ENCODE measurements at regions not wholly inside any gene's neighbourhood (a gene's known extent, or its start where the extent isn't known, plus 50 kb on each side); places are given as distances from the start of the nearest gene placed in this dataset.

- no peaks in the 10 kb centered on the region for H4K20me1 ChIP-seq
- no peaks in the 10 kb centered on the region for H3K36me3 ChIP-seq
- H3K4me3 ChIP-seq: no peak overlapping the region
- no peaks in the 10 kb centered on the region for H3K27me3 ChIP-seq
- H3K4me2 ChIP-seq: peak overlapping the region; percentile 30
- no peaks in the 10 kb centered on the region for H3K9me3 ChIP-seq
- H3K27ac ChIP-seq: no peak overlapping the region
- H3K4me1 ChIP-seq: peaks cover 31% of the 10 kb centered on the region
- no peak for TF ChIP-seq Cebpa-rat (IDR thresholded peaks at IDR 0.05)
- H3K9ac ChIP-seq: no peak overlapping the region
Measured at GRCh38 chr13:110015253-110015652, 228.9 kb upstream of the IRS2 start.

DNA sequence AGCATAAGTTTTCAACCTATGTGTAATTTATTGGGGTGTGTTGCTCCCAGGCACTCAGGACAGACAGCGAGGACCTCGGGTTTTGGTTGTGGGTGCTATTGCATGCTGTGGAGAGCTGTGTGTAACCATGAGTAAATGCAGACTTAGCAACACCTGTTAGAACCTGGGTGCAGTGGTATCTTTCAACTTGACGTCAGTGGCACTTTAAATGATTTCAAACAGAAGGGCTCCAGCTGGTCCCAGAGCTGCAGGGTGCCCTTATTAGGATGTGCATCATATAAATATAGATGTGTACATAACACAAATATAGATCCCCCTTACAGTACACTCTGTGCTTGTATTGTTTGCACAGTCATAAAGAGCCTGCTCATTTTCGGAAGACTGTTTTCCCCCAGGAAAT is 228.3 kb upstream of the IRS2 start:
- no peak for TF ChIP-seq Cebpa-rat (IDR thresholded peaks at IDR 0.05)
- H3K4me1 ChIP-seq: peaks cover 31% of the 10 kb centered on the region
- no peak overlapping the region for H3K4me3 ChIP-seq
- H3K9ac ChIP-seq: no peak overlapping the region
- no peaks in the 10 kb centered on the region for H3K9me3 ChIP-seq
- H3K27ac ChIP-seq: no peak overlapping the region
- no peaks in the 10 kb centered on the region for H4K20me1 ChIP-seq
- H3K36me3 ChIP-seq: no peaks in the 10 kb centered on the region
- H3K27me3 ChIP-seq: no peaks in the 10 kb centered on the region
- H3K4me2 ChIP-seq: peak overlapping the region; percentile 30

DNA sequence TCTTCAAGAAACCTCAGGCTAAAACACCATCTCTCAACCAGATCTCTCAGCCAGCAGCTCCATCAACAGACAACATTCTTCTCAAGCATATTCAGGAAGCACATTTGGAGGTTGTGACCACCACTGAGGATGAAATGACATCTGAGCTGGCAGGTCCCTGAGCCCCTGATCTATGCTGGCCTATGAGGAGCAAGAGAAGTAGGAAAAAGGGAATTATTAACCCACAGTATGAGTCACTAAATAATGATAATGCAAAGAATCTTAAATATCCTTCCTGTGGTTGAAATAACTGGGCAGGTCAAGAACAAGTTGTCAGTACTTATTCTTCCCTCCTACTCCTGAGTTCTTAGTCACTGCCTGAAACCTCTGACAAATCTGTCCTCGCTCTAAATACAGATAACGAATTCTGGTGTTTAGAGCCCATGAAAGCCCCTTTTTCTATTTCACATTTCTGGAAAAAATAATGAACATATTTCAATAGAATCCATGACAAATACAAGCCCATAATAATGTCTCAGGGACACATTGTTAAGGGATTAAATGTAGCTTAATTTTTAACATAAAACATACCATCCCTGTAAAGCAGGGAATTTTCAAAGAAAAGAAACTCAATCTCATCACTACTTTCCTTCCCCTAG is 225.8 kb upstream of the IRS2 start:
- no peak for TF ChIP-seq Cebpa-rat (IDR thresholded peaks at IDR 0.05)
- Histone ChIP-seq H3K4me2 (no peak overlapping the region), H3K4me3 (no peak overlapping the region), H3K9me3 (no peaks in the 10 kb centered on the region), H3K27me3 (no peaks in the 10 kb centered on the region), H4K20me1 (no peaks in the 10 kb centered on the region), H3K9ac (no peak overlapping the region), H3K27ac (no peak overlapping the region), H3K4me1 (peaks cover 27% of the 10 kb centered on the region), H3K36me3 (no peaks in the 10 kb centered on the region)

DNA sequence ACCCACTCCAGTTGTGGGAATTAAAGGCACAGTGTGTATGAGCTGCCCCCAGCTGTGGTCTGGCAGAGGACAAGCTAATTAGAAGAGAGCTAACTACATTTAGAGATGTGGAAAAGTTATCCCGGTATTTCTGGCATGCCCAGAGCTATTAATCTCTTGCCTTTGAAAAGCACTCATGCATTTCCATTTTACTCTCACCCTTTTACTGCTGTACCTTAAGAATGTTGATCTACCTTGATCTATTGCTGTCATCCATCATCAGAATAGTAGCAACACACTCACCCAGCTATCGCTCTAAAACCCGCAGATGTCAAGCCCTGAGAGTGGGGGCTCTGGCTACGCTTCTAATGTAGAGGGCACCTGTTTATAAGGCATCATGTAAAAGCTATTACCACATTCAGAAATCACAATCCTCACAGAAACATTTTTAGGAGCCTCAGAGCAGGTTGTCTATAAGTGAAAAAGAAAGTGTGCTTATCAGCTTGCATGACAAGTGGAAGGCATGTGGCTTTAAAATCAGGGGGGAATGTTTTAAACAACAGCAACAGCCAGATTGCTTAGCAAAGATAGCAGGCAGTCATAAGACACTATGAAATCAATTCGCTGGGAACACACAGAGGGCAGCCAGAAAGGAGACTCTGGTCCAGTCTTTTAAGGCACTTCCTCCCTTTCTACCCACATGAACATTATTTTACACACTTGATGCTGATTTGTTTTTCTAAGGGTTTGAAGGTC is 224.2 kb upstream of the IRS2 start:
- H3K4me2 ChIP-seq: no peak overlapping the region
- H4K20me1 ChIP-seq: no peaks in the 10 kb centered on the region
- no peaks in the 10 kb centered on the region for H3K36me3 ChIP-seq
- TF ChIP-seq Cebpa-rat (IDR thresholded peaks at IDR 0.05): no peak
- no peak overlapping the region for H3K9ac ChIP-seq
- H3K4me3 ChIP-seq: no peak overlapping the region
- H3K4me1 ChIP-seq: peaks cover 22% of the 10 kb centered on the region
- H3K27me3 ChIP-seq: no peaks in the 10 kb centered on the region
- no peak overlapping the region for H3K27ac ChIP-seq
- no peaks in the 10 kb centered on the region for H3K9me3 ChIP-seq

- Histone ChIP-seq H3K4me2 (no peak overlapping the region), H3K9ac (no peak overlapping the region), H3K27ac (no peak overlapping the region), H4K20me1 (no peaks in the 10 kb centered on the region), H3K4me1 (peaks cover 8% of the 10 kb centered on the region), H3K27me3 (no peaks in the 10 kb centered on the region), H3K36me3 (no peaks in the 10 kb centered on the region), H3K9me3 (no peaks in the 10 kb centered on the region; the same call in 1 of the 2 replicates), H3K4me3 (no peak overlapping the region)
- no peak for TF ChIP-seq Cebpa-rat (IDR thresholded peaks at IDR 0.05)
Measured at GRCh38 chr13:110008816-110009215, 222.4 kb upstream of the IRS2 start.

GRCh38 chr13:110006304-110006703 is 219.9 kb upstream of the IRS2 start:
- no peak overlapping the region for H3K27ac ChIP-seq
- H4K20me1 ChIP-seq: no peaks in the 10 kb centered on the region
- H3K9ac ChIP-seq: no peak overlapping the region
- H3K4me2 ChIP-seq: no peak overlapping the region
- no peak for TF ChIP-seq Cebpa-rat (IDR thresholded peaks at IDR 0.05)
- H3K9me3 ChIP-seq: no peaks in the 10 kb centered on the region; the same call in 1 of the 2 replicates
- H3K4me3 ChIP-seq: no peak overlapping the region
- no peaks in the 10 kb centered on the region for H3K4me1 ChIP-seq
- H3K36me3 ChIP-seq: no peaks in the 10 kb centered on the region
- no peaks in the 10 kb centered on the region for H3K27me3 ChIP-seq

DNA sequence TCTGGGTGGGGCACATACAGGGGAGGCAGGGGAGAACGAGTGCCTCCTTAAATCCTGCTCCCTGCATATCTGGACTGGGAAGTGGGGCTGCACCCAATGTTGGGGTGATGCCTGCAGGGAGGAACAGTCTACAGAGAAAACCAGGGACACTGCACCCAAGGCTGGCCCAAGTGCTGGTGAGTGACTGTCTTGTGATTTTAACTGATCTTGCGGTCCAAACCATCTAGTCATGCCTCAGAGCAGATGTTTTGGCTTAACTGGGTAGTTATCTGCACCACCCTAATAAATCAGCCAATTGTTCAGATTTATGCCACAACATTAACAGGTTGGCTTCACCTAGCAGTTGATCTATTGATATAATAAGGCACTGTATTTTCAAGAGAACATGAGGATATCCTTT is 219.2 kb upstream of the IRS2 start:
- no peaks in the 10 kb centered on the region for H3K36me3 ChIP-seq
- no peaks in the 10 kb centered on the region for H3K27me3 ChIP-seq
- H3K9ac ChIP-seq: no peak overlapping the region
- no peak overlapping the region for H3K27ac ChIP-seq
- H3K4me1 ChIP-seq: no peaks in the 10 kb centered on the region
- no peaks in the 10 kb centered on the region; the same call in 1 of the 2 replicates for H3K9me3 ChIP-seq
- no peak overlapping the region for H3K4me3 ChIP-seq
- no peak for TF ChIP-seq Cebpa-rat (IDR thresholded peaks at IDR 0.05)
- no peaks in the 10 kb centered on the region for H4K20me1 ChIP-seq
- H3K4me2 ChIP-seq: no peak overlapping the region

DNA sequence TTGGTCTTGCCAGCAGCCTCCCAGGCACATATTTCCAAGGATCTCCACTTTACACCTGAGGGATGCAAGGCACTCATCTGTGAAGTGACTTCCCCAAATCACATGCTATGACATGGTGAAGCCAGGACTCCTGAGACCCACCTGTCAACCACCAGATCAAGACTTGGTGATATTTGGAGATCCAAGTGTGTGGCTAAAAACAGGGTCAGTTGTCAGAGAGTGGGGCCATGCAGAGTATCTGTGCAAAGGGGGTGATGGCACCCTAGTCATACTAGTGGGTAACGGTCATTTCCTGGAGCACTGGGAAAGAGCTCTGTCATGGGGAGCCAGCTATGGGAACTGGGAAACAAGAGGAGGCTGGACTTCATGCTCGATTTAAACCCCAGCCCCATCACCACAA is 218.4 kb upstream of the IRS2 start:
- no peak overlapping the region for H3K27ac ChIP-seq

DNA sequence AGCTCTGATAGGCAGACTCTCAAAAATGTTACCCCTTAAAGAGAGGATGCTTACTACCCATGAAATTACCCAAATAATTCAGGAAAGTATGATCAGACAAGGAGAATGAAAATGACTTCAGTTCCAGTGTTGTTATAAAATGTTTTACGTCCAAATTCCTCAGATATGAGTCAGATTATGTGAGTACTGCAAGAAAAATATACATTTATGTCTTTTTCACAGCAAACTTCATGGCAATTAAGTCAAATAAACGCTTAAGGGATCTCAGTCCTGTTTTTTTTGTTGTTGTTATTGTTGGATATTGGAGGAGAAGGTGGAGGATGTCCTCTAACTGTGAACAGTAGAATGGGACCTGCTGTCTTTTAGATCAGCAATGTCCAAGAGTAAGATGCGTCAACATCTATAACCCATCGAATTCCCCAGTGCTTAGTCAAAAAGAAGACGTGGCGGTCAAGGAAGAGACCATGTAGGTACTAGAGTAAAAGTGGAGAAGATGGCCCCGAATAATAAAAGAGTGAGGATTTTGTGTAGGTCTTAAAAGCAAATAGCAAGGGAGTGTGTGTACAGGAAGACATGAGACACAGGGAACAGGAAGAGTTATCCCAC is 215.4 kb upstream of the IRS2 start:
- no peaks in the 10 kb centered on the region for H4K20me1 ChIP-seq
- TF ChIP-seq Cebpa-rat (IDR thresholded peaks at IDR 0.05): no peak
- H3K27me3 ChIP-seq: no peaks in the 10 kb centered on the region
- no peaks in the 10 kb centered on the region for H3K36me3 ChIP-seq
- H3K9ac ChIP-seq: no peak overlapping the region
- no peak overlapping the region for H3K27ac ChIP-seq
- H3K4me1 ChIP-seq: peaks cover 15% of the 10 kb centered on the region; the same call in 1 of the 2 replicates
- no peak overlapping the region for H3K4me2 ChIP-seq
- no peak overlapping the region for H3K4me3 ChIP-seq
- H3K9me3 ChIP-seq: no peaks in the 10 kb centered on the region; the same call in 1 of the 2 replicates

More for the DNA sequence above, 218.4 kb upstream of the IRS2 start:
- Histone ChIP-seq H3K36me3 (no peaks in the 10 kb centered on the region), H3K4me3 (no peak overlapping the region), H4K20me1 (no peaks in the 10 kb centered on the region), H3K9ac (no peak overlapping the region), H3K4me2 (no peak overlapping the region), H3K4me1 (peaks cover 1% of the 10 kb centered on the region; the same call in 1 of the 2 replicates), H3K27me3 (no peaks in the 10 kb centered on the region), H3K9me3 (no peaks in the 10 kb centered on the region; the same call in 1 of the 2 replicates)
- TF ChIP-seq Cebpa-rat (IDR thresholded peaks at IDR 0.05): no peak

All from BLaER1 (cell line).